Upper lobe of left lung (tissue), 6 donors: ENCODE measurements at regions not wholly inside any gene's neighbourhood (a gene's known extent, or its start where the extent isn't known, plus 50 kb on each side); places are given as distances from the start of the nearest gene placed in this dataset.

Experiments used
- ATAC-seq, 2 donors: fragments of 200-7000 bp; cut with Tn5 transposase; one replicate each; pipeline ENCODE4 v1.9.1; 2022; ENCODE audit warnings: mild to moderate bottlenecking in 2 of 2, moderate library complexity in 2 of 2; ENCODE audit not compliant: low FRiP score in 2 of 2
- DNase-seq, 2 donors: peaks; one replicate each; pipeline ENCODE4 v3.0.0-alpha.2; 2019 to 2020
- H3K27ac ChIP-seq, 4 donors: fragments of 200-600 bp; sonication (generic); one replicate each; pipeline ENCODE4 v1.5.1; 2016 to 2019
- H3K27me3 ChIP-seq, 4 donors: fragments of 200-600 bp; sonication (generic); one replicate each; pipeline ENCODE4 v1.5.1; 2017 to 2019
- H3K36me3 ChIP-seq, 4 donors: fragments of 200-600 bp; sonication (generic); one replicate each; pipeline ENCODE4 v1.5.1; 2016 to 2019
- H3K4me1 ChIP-seq, 4 donors: fragments of 200-600 bp; sonication (generic); one replicate each; pipeline ENCODE4 v1.5.1; 2018 to 2019
- H3K4me3 ChIP-seq, 4 donors: fragments of 200-600 bp; sonication (generic); one replicate each; pipeline ENCODE4 v1.5.1; 2017 to 2019; ENCODE audit warnings: mild to moderate bottlenecking in 2 of 4, moderate library complexity in 1 of 4
- H3K9me3 ChIP-seq, 4 donors: fragments of 200-600 bp; sonication (generic); one replicate each; pipeline ENCODE4 v1.5.1; 2018 to 2019
- EP300 ChIP-seq, 4 donors: sonication (generic); formaldehyde crosslinking; IDR thresholded peaks; one replicate each; pipeline ENCODE4 v1.5.1; 2017; ENCODE audit warnings: antibody characterized with exemption in 4 of 4, control low read depth in 2 of 4
- POLR2A ChIP-seq, 4 donors: fragments of 450-650 bp; IDR thresholded peaks; one replicate each; pipeline ENCODE4 v1.5.1; 2016 to 2017; ENCODE audit warnings: antibody characterized with exemption in 4 of 4, mild to moderate bottlenecking in 2 of 4
- POLR2AphosphoS5 ChIP-seq, 2 donors: sonication (generic); formaldehyde crosslinking; IDR thresholded peaks; one replicate each; pipeline ENCODE4 v1.5.1; 2017; ENCODE audit warnings: antibody characterized with exemption in 2 of 2
- WGBS, 2 donors: methylation state at CpG; one replicate each; pipeline ENCODE4 v1.1.5; 2017 to 2018; 5-methylcytosine and 5-hydroxymethylcytosine counted together
- TF ChIP-seq, protein P1 (sequence below), 6 experiments: fragments of 450-650 bp in 4 of 6; fragments of 200-600 bp in 2 of 6; sonication (generic) in 2 of 6; IDR thresholded peaks; one replicate each; pipeline ENCODE4 v1.5.1; 2016 to 2019; ENCODE audit warnings: antibody characterized with exemption in 6 of 6
- donor health status: DM: no; HTN: no; CAD: no; lungs with moderate emphysema.
- donor health status: DM: no; HTN: yes; CAD: no; lungs with severe emphysema.

DNA sequence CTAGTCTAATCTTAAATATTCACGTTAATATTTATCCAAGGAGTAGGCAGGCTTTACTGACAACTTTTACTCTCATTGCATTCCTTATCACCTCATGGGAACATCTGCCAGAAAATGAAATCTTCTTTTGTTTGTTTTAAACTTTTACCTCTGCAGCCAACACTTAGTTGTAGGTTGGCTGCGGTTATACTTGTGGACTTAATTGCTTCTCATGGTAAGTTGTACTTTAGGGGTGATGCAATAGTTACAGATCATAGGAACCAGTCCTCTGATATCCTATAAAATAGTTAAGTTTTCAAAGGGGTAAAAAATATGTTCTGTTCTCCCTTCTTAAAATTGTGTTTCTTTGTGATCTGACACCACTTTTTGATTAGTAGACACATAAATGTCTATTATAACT lies 321.9 kb downstream of the ZPLD1 start:
- H3K9me3 ChIP-seq = no peaks in the 10 kb centered on the region
- no peaks in the 10 kb centered on the region for H3K4me1 ChIP-seq
- 42 to 66% methylated on average over 2 of the region's 2 CpGs for WGBS, 2 donors
- H3K27ac ChIP-seq = no peak overlapping the region
- no peak overlapping the region for H3K4me3 ChIP-seq
- no peaks in the 10 kb centered on the region for H3K27me3 ChIP-seq
- TF ChIP-seq EP300 (IDR thresholded peaks at IDR 0.05) (no peak), POLR2AphosphoS5 (IDR thresholded peaks at IDR 0.05) (no peak), POLR2A (IDR thresholded peaks at IDR 0.05) (no peak)
- TF ChIP-seq, protein P1, sequence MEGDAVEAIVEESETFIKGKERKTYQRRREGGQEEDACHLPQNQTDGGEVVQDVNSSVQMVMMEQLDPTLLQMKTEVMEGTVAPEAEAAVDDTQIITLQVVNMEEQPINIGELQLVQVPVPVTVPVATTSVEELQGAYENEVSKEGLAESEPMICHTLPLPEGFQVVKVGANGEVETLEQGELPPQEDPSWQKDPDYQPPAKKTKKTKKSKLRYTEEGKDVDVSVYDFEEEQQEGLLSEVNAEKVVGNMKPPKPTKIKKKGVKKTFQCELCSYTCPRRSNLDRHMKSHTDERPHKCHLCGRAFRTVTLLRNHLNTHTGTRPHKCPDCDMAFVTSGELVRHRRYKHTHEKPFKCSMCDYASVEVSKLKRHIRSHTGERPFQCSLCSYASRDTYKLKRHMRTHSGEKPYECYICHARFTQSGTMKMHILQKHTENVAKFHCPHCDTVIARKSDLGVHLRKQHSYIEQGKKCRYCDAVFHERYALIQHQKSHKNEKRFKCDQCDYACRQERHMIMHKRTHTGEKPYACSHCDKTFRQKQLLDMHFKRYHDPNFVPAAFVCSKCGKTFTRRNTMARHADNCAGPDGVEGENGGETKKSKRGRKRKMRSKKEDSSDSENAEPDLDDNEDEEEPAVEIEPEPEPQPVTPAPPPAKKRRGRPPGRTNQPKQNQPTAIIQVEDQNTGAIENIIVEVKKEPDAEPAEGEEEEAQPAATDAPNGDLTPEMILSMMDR (IDR thresholded peaks at IDR 0.05) = no peak
- no peak for DNase-seq
- no peaks in the 10 kb centered on the region for H3K36me3 ChIP-seq
- no peak for ATAC-seq

DNA sequence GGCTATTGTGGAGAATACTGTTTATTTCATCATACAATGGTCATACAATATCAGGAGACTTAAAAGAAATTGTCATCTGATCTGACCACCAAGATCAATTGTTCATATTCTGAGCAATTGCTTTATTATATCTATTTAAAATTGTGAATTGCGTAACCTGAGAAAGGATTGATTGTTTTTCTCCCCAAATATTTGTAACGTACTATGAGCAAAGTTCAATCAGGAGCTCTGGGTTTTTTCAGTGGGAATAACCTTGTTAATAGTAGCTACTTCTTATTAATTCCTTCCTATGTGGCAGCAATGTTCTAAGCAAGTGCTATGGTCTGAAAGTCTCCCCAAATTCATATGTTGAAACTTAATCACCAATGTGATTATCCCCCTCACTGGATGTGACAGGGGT lies 323.1 kb downstream of the ZPLD1 start:
- no peak overlapping the region for H3K27ac ChIP-seq
- 79 to 85% methylated on average over 2 of the region's 2 CpGs for WGBS, 2 donors
- H3K4me1 ChIP-seq = no peaks in the 10 kb centered on the region
- H3K36me3 ChIP-seq = no peaks in the 10 kb centered on the region
- ATAC-seq (no peak), DNase-seq (no peak)
- H3K4me3 ChIP-seq = no peak overlapping the region
- no peaks in the 10 kb centered on the region for H3K9me3 ChIP-seq
- TF ChIP-seq EP300 (IDR thresholded peaks at IDR 0.05) (no peak), POLR2A (IDR thresholded peaks at IDR 0.05) (no peak), POLR2AphosphoS5 (IDR thresholded peaks at IDR 0.05) (no peak)
- TF ChIP-seq, protein P1 (IDR thresholded peaks at IDR 0.05) = no peak
- no peaks in the 10 kb centered on the region for H3K27me3 ChIP-seq

DNA sequence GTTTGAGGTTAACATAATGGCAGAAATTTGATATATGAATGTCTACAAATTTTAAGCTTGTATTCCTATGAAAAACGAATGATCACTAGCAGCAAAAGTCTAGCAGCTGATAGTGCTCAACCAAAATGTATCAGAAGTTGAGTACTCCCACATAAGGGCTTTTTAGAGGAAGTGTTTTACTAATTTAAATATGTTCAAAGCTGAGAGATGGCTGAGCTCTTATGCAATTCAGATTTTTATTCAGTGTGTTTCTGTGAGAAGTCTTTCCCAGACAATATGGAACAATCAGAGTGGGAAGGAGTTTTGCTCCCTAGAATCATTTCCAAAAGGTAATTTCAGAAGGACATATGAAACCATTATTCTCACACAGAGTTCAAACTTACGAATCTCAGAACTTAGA lies 327.0 kb downstream of the ZPLD1 start:
- Histone ChIP-seq H3K27ac (no peak overlapping the region), H3K4me1 (no peaks in the 10 kb centered on the region), H3K4me3 (no peak overlapping the region), H3K27me3 (no peaks in the 10 kb centered on the region), H3K9me3 (no peaks in the 10 kb centered on the region), H3K36me3 (no peaks in the 10 kb centered on the region)
- WGBS, 2 donors = 58 to 61% methylated on average over 2 of the region's 2 CpGs
- TF ChIP-seq EP300 (IDR thresholded peaks at IDR 0.05) (no peak), POLR2A (IDR thresholded peaks at IDR 0.05) (no peak), POLR2AphosphoS5 (IDR thresholded peaks at IDR 0.05) (no peak)
- TF ChIP-seq, protein P1 (IDR thresholded peaks at IDR 0.05) = no peak
- DNase-seq = no peak
- ATAC-seq = no peak

DNA sequence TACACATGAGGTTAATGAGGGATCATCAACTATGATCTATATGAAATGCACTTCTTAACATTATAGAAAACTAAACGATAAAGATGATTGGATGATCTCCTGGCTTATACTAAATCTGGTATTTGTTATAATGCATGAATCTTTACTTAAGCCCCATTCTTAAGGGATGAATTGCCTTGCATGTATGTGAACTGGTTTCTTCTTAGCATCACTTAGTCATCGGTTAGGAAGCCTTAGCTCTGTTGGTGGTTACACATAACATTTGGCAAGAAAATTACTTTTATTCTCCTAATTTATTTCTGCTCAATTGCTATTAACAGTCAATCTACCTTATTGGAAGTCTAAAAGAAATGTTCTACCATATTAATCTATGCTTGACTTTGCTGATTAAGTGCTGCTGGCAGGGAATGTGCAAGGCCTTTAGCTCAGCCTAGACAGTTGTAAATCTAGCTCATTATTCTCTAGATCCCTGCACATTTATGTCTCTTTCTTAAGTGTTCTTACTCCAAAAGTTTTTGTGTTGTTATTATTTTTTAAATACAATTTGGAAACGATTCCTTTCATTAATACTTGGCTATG lies 356.0 kb downstream of the ZPLD1 start:
- Histone ChIP-seq H3K27me3 (no peaks in the 10 kb centered on the region), H3K27ac (no peak overlapping the region), H3K4me3 (no peak overlapping the region), H3K9me3 (no peaks in the 10 kb centered on the region), H3K4me1 (no peaks in the 10 kb centered on the region), H3K36me3 (no peaks in the 10 kb centered on the region)
- TF ChIP-seq EP300 (IDR thresholded peaks at IDR 0.05) (no peak), POLR2A (IDR thresholded peaks at IDR 0.05) (no peak), POLR2AphosphoS5 (IDR thresholded peaks at IDR 0.05) (no peak)
- TF ChIP-seq, protein P1 (IDR thresholded peaks at IDR 0.05) = no peak
- ATAC-seq (no peak), DNase-seq (no peak)
- WGBS, 2 donors = 73 to 82% methylated on average over 3 of the region's 3 CpGs
